ENCODE measurements at regions not wholly inside any gene's neighbourhood (a gene's known extent, or its start where the extent isn't known, plus 50 kb on each side); places are given as distances from the start of the nearest gene placed in this dataset.

- TF ChIP-seq CTCF (IDR thresholded peaks at IDR 0.05; ENCODE audit: low read length) (no peak), EZH2 (optimal IDR thresholded peaks at IDR 0.05; ENCODE audit: low read depth, low read length) (no peak), EZH2phosphoT487 (IDR thresholded peaks at IDR 0.05; ENCODE audit: low read length) (no peak)
Measured at GRCh38 chr11:45560913-45561281, 104.5 kb downstream of the CHST1 start.

Data from MM.1S (cell line).